ENCODE measurements at regions not wholly inside any gene's neighbourhood (a gene's known extent, or its start where the extent isn't known, plus 50 kb on each side); places are given as distances from the start of the nearest gene placed in this dataset.
"Not testable (repeated sequence)": the region's sequence is repeated elsewhere in the genome, so short reads cannot be mapped to it uniquely, and the experiment has no call there.

GRCh38 chr12:97714107-97714563, 251.5 kb downstream of the RMST start:
- no peak for DNase-seq

- no peak for DNase-seq
These were observed 253.8 kb downstream of the RMST start for GRCh38 chr12:97716356-97716755.

GRCh38 chr12:97723801-97724200, 261.2 kb downstream of the RMST start:
- DNase-seq = not testable (repeated sequence)

- no peak for DNase-seq
These were observed 282.9 kb downstream of the RMST start for GRCh38 chr12:97745406-97746101.

- DNase-seq = no peak
These were observed 285.7 kb downstream of the RMST start for GRCh38 chr12:97748298-97748697.

- no peak for DNase-seq
These were observed 289.1 kb downstream of the RMST start for GRCh38 chr12:97751704-97752103.

GRCh38 chr12:97752129-97752528, 289.5 kb downstream of the RMST start:
- DNase-seq = no peak

- DNase-seq = no peak
These were observed 290.7 kb downstream of the RMST start for GRCh38 chr12:97753332-97753731.

GRCh38 chr12:97754306-97754705, 291.7 kb downstream of the RMST start:
- DNase-seq = no peak

- DNase-seq = no peak
These were observed 293.6 kb downstream of the RMST start for GRCh38 chr12:97756066-97756666.

GRCh38 chr12:97756741-97757140, 294.1 kb downstream of the RMST start:
- DNase-seq = no peak

- DNase-seq = no peak
These were observed 295.0 kb downstream of the RMST start for GRCh38 chr12:97757481-97758193.

GRCh38 chr12:97758194-97758501, 295.5 kb downstream of the RMST start:
- DNase-seq = no peak

GRCh38 chr12:97758586-97758985, 296.0 kb downstream of the RMST start:
- DNase-seq = no peak

- DNase-seq = no peak
These were observed 298.0 kb downstream of the RMST start for GRCh38 chr12:97760601-97761000.

- DNase-seq = no peak
These were observed 300.5 kb downstream of the RMST start for GRCh38 chr12:97763113-97763512.

GRCh38 chr12:97764700-97765099, 302.1 kb downstream of the RMST start:
- no peak for DNase-seq

- DNase-seq = no peak
These were observed 304.7 kb downstream of the RMST start for GRCh38 chr12:97767347-97767746.

GRCh38 chr12:97778111-97778510, 315.5 kb downstream of the RMST start:
- no peak for DNase-seq

GRCh38 chr12:97781342-97781741, 318.7 kb downstream of the RMST start:
- no peak for DNase-seq

- no peak for DNase-seq
These were observed 322.3 kb downstream of the RMST start for GRCh38 chr12:97784904-97785303.

- DNase-seq = no peak
These were observed 327.7 kb downstream of the RMST start for GRCh38 chr12:97790281-97790680.

GRCh38 chr12:97797473-97797872, 334.9 kb downstream of the RMST start:
- DNase-seq = no peak

GRCh38 chr12:97800561-97800960, 338.0 kb downstream of the RMST start:
- DNase-seq = no peak

All from stimulated activated naive CD4-positive, alpha-beta T cell treated with Interleukin-2 at 50 U/mL for 16 hours (primary cell).